ENCODE measurements at regions not wholly inside any gene's neighbourhood (a gene's known extent, or its start where the extent isn't known, plus 50 kb on each side); places are given as distances from the start of the nearest gene placed in this dataset.
"Not testable (repeated sequence)": the region's sequence is repeated elsewhere in the genome, so short reads cannot be mapped to it uniquely, and the experiment has no call there.

GRCh38 chr1:58852731-58853485 is 69.1 kb upstream of the JUN start:
- Histone ChIP-seq H3K36me3 (ENCODE audit: control insufficient read depth, insufficient read depth, low read length) (no peaks in the 10 kb centered on the region), H3K27me3 (ENCODE audit: control insufficient read depth, insufficient read depth, low read length) (no peaks in the 10 kb centered on the region), H3K4me3 (ENCODE audit: low read depth, low read length) (no peak overlapping the region)
- DNase-seq (ENCODE audit: low read depth), result no peak
- TF ChIP-seq, protein P1, sequence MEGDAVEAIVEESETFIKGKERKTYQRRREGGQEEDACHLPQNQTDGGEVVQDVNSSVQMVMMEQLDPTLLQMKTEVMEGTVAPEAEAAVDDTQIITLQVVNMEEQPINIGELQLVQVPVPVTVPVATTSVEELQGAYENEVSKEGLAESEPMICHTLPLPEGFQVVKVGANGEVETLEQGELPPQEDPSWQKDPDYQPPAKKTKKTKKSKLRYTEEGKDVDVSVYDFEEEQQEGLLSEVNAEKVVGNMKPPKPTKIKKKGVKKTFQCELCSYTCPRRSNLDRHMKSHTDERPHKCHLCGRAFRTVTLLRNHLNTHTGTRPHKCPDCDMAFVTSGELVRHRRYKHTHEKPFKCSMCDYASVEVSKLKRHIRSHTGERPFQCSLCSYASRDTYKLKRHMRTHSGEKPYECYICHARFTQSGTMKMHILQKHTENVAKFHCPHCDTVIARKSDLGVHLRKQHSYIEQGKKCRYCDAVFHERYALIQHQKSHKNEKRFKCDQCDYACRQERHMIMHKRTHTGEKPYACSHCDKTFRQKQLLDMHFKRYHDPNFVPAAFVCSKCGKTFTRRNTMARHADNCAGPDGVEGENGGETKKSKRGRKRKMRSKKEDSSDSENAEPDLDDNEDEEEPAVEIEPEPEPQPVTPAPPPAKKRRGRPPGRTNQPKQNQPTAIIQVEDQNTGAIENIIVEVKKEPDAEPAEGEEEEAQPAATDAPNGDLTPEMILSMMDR (IDR thresholded peaks at IDR 0.05; ENCODE audit: insufficient read depth, low read length, poor library complexity, severe bottlenecking), result no peak

GRCh38 chr1:58854576-58854975 is 70.7 kb upstream of the JUN start:
- Histone ChIP-seq H3K27me3 (ENCODE audit: control insufficient read depth, insufficient read depth, low read length) (no peaks in the 10 kb centered on the region), H3K4me3 (ENCODE audit: low read depth, low read length) (no peak overlapping the region), H3K36me3 (ENCODE audit: control insufficient read depth, insufficient read depth, low read length) (no peaks in the 10 kb centered on the region)
- no peak for DNase-seq (ENCODE audit: low read depth)
- TF ChIP-seq, protein P1 (IDR thresholded peaks at IDR 0.05; ENCODE audit: insufficient read depth, low read length, poor library complexity, severe bottlenecking), result no peak

DNA sequence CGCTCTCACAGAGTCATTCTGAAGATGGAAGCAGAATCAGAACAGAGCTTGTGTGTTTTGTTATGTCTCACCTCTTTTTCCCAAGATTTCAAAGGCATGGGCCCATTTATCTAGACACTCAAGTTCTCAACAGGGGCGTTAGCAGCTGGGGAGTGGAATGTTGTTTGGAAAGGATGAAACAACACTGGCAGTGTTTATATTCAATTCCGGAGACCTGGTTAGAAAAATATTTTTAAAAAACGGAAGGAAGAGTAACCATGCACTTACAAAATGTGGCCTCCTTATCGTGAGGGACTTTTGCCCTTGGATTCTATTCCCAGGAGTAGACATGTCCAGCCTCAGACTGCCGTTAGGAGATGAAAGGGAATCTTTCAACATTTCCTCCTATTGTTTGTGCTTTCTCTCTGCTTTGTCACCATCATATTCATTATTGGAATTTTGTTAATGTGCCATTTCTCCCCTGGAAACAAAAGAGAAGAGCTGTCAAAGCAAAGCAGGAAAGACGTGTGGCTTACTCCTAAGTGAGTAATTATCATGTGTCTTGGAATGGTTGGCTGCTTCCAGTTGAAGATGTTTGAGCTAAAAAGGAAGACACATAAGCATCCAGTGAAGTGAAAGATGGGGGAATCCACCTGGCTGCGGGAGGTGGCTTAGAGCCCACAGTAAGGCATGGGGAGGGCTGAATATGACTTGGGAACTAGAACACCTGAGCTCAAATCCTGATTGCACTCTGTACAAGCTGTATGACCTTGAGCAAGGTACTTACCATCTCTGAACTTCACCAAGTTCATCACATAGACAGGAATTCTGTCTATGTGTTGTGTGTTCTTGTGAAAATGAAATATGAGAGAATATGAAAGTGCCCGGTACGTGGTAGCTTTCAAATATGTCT is 71.7 kb upstream of the JUN start:
- Histone ChIP-seq H3K27me3 (ENCODE audit: control insufficient read depth, insufficient read depth, low read length) (no peaks in the 10 kb centered on the region), H3K4me3 (ENCODE audit: low read depth, low read length) (no peak overlapping the region), H3K36me3 (ENCODE audit: control insufficient read depth, insufficient read depth, low read length) (no peaks in the 10 kb centered on the region)
- TF ChIP-seq, protein P1 (IDR thresholded peaks at IDR 0.05; ENCODE audit: insufficient read depth, low read length, poor library complexity, severe bottlenecking), result no peak
- DNase-seq (ENCODE audit: low read depth), result no peak

DNA sequence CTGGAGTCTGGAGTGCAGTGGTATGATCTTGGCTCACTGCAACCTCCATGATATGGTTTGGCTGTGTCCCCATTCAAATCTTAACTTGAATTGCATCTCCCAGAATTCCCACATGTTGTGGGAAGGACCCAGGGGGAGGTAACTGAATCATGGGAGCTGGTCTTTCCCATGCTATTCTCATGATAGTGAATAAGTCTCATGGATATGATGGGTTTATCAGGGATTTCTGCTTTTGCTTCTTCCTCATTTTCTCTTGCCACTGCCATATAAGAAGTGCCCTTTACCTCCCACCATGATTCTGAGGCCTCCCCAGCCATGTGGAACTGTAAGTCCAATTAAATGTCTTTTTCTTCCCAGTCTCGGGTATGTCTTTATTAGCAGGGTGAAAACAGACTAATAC is 72.4 kb upstream of the JUN start:
- not testable (repeated sequence) for H3K36me3 ChIP-seq (ENCODE audit: control insufficient read depth, insufficient read depth, low read length); H3K27me3 ChIP-seq (ENCODE audit: control insufficient read depth, insufficient read depth, low read length); H3K4me3 ChIP-seq (ENCODE audit: low read depth, low read length); DNase-seq (ENCODE audit: low read depth)

GRCh38 chr1:58857680-58858673 is 74.1 kb upstream of the JUN start:
- TF ChIP-seq, protein P1 (IDR thresholded peaks at IDR 0.05; ENCODE audit: insufficient read depth, low read length, poor library complexity, severe bottlenecking), result no peak
- no peaks in the 10 kb centered on the region for H3K27me3 ChIP-seq (ENCODE audit: control insufficient read depth, insufficient read depth, low read length)
- no peak for DNase-seq (ENCODE audit: low read depth)
- no peak overlapping the region for H3K4me3 ChIP-seq (ENCODE audit: low read depth, low read length)
- no peaks in the 10 kb centered on the region for H3K36me3 ChIP-seq (ENCODE audit: control insufficient read depth, insufficient read depth, low read length)

Data from kidney epithelial cell (primary cell).